ENCODE measurements at regions not wholly inside any gene's neighbourhood (a gene's known extent, or its start where the extent isn't known, plus 50 kb on each side); places are given as distances from the start of the nearest gene placed in this dataset.

DNA sequence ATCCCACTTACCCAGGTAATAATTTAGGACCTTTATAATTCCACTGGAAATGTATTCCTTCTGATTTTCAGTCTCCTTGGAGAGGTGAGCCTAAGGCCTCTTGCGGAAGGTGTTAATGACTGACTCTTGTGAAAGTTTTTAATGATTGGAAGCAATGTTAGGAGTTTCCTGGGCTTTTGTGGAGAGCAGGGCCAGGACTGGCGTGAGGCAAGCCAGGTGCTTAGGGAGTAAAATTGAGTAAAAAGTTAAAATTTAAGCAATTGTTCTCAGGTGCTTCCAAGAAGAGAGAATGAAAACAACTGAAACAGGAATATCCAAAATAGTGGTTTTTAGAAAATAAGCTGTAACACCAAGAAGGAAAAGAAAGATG, 130.6 kb upstream of the TGFBR2 start:
- ATAC-seq: no peak
- no peak for TF ChIP-seq GLIS3 (CRISPR knock-in tag; IDR thresholded peaks at IDR 0.05)
- no peak for TF ChIP-seq CSRNP3 (CRISPR knock-in tag; IDR thresholded peaks at IDR 0.05)
- TF ChIP-seq ZNF70 (CRISPR knock-in tag; IDR thresholded peaks at IDR 0.05): no peak
- TF ChIP-seq ZFP30 (CRISPR knock-in tag; IDR thresholded peaks at IDR 0.05): no peak
- TF ChIP-seq BACH2 (CRISPR knock-in tag; IDR thresholded peaks at IDR 0.05; ENCODE audit: borderline replicate concordance): no peak
- TF ChIP-seq OSR1 (CRISPR knock-in tag; IDR thresholded peaks at IDR 0.05): no peak
- no peak for TF ChIP-seq ISL1 (CRISPR knock-in tag; IDR thresholded peaks at IDR 0.05)
- TF ChIP-seq TOX (CRISPR knock-in tag; IDR thresholded peaks at IDR 0.05; ENCODE audit: borderline replicate concordance): no peak
- TF ChIP-seq RARB (CRISPR knock-in tag; IDR thresholded peaks at IDR 0.05): no peak
- no peak for TF ChIP-seq SNAI2 (CRISPR knock-in tag; IDR thresholded peaks at IDR 0.05)
- TF ChIP-seq ZNF8 (CRISPR knock-in tag; IDR thresholded peaks at IDR 0.05): no peak
- TF ChIP-seq PPARA (CRISPR knock-in tag; IDR thresholded peaks at IDR 0.05; ENCODE audit: borderline replicate concordance): no peak

- TF ChIP-seq PPARA (CRISPR knock-in tag; IDR thresholded peaks at IDR 0.05; ENCODE audit: borderline replicate concordance) (no peak), SNAI2 (CRISPR knock-in tag; IDR thresholded peaks at IDR 0.05) (no peak), ARNTL (CRISPR knock-in tag; IDR thresholded peaks at IDR 0.05; ENCODE audit: borderline replicate concordance, low read depth) (no peak), PATZ1 (CRISPR knock-in tag; IDR thresholded peaks at IDR 0.05; ENCODE audit: borderline replicate concordance) (peak; percentile 48; the same call in 1 of the 2 replicates), BACH2 (CRISPR knock-in tag; IDR thresholded peaks at IDR 0.05; ENCODE audit: borderline replicate concordance) (no peak), RARB (CRISPR knock-in tag; IDR thresholded peaks at IDR 0.05) (no peak), TSHZ2 (CRISPR knock-in tag; IDR thresholded peaks at IDR 0.05) (no peak), CREB5 (CRISPR knock-in tag; IDR thresholded peaks at IDR 0.05; ENCODE audit: low read depth) (no peak), ZC3H10 (CRISPR knock-in tag; IDR thresholded peaks at IDR 0.05) (peak; percentile 90), GLIS3 (CRISPR knock-in tag; IDR thresholded peaks at IDR 0.05) (no peak), ZNF70 (CRISPR knock-in tag; IDR thresholded peaks at IDR 0.05) (no peak), ZFP30 (CRISPR knock-in tag; IDR thresholded peaks at IDR 0.05) (no peak), CSRNP3 (CRISPR knock-in tag; IDR thresholded peaks at IDR 0.05) (no peak), CSDC2 (CRISPR knock-in tag; IDR thresholded peaks at IDR 0.05) (no peak), ISL1 (CRISPR knock-in tag; IDR thresholded peaks at IDR 0.05) (peak; percentile 99), ZFP3 (CRISPR knock-in tag; IDR thresholded peaks at IDR 0.05) (no peak), ESRRG (CRISPR knock-in tag; IDR thresholded peaks at IDR 0.05) (no peak), ZNF565 (CRISPR knock-in tag; conservative IDR thresholded peaks at IDR 0.05; ENCODE audit: low read depth) (no peak), TOX (CRISPR knock-in tag; IDR thresholded peaks at IDR 0.05; ENCODE audit: borderline replicate concordance) (no peak)
- ATAC-seq: peak; percentile 90
Measured at GRCh38 chr3:30476368-30477084, 129.9 kb upstream of the TGFBR2 start.

All from SK-N-SH treated with all-trans-retinoic acid at 6 μM for 48 hours (cell line).